Osteocyte (in vitro differentiated cells): ENCODE measurements at regions not wholly inside any gene's neighbourhood (a gene's known extent, or its start where the extent isn't known, plus 50 kb on each side); places are given as distances from the start of the nearest gene placed in this dataset. TPM values are rescaled to one million over a fixed set of nuclear protein-coding genes. Genes with fewer than 3 reads are reported as not detected.
"Not testable (repeated sequence)": the region's sequence is repeated elsewhere in the genome, so short reads cannot be mapped to it uniquely, and the experiment has no call there.

ENCODE experiments used
- DNase-seq: peaks from one replicate; pipeline ENCODE4 v3.0.0; 2021; ENCODE audit warnings: mixed read lengths; ENCODE audit not compliant: unreplicated experiment; ENCODE audit errors: extremely low spot score
- H3K27ac Mint-ChIP-seq: one replicate; pipeline ENCODE4 v1.8.0; 2021; ENCODE audit warnings: mild to moderate bottlenecking, mixed read lengths; ENCODE audit not compliant: unreplicated experiment
- H3K27me3 Mint-ChIP-seq: one replicate; pipeline ENCODE4 v1.8.0; 2021; ENCODE audit warnings: mixed read lengths; ENCODE audit not compliant: unreplicated experiment
- H3K36me3 Mint-ChIP-seq: one replicate; pipeline ENCODE4 v1.8.0; 2021; ENCODE audit warnings: mixed read lengths; ENCODE audit not compliant: unreplicated experiment
- H3K4me1 Mint-ChIP-seq: one replicate; pipeline ENCODE4 v1.8.0; 2021; ENCODE audit warnings: mixed read lengths; ENCODE audit not compliant: unreplicated experiment
- H3K4me3 Mint-ChIP-seq: one replicate; pipeline ENCODE4 v1.8.0; 2021; ENCODE audit warnings: mild to moderate bottlenecking, moderate library complexity, mixed read lengths; ENCODE audit not compliant: unreplicated experiment
- H3K9me3 Mint-ChIP-seq: one replicate; pipeline ENCODE4 v1.8.0; 2021; ENCODE audit warnings: mixed read lengths; ENCODE audit not compliant: unreplicated experiment
- microRNA-seq: library from miRNA; unstranded; fragments of <30 nt; microRNA quantifications from one replicate; pipeline ENCODE4 v1.1.0, GENCODE V29; 2020; ENCODE audit not compliant: unreplicated experiment
- TF ChIP-seq, protein P1 (sequence below): fragments of 200-600 bp; sonication (generic); IDR thresholded peaks from 2 replicates; pipeline ENCODE4 v1.5.0; 2021; ENCODE audit warnings: antibody characterized with exemption, mild to moderate bottlenecking, moderate library complexity

DNA sequence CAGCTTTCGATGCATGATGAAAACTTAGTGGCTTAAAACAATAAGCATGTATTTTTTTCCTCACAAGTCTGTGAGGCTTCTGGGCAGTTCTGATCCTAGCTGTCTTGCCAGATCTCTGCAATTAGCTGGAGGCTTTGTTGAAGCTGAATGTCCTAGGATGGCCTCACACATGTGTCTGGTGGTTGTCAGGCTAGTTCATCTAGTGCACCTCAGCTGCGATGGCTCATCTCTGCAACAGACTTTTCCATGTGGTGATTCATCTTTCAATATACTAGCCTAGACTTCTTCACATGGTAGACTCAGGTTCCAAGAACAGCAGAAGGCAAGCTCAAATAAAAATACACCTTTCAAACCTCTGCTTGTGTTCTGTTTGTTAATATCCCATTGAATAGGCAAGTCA, 66.5 kb upstream of the IL1RAPL1 start:
- no peaks in the 10 kb centered on the region for H3K36me3 Mint-ChIP-seq
- H3K4me3 Mint-ChIP-seq: no peak overlapping the region
- no peaks in the 10 kb centered on the region for H3K27me3 Mint-ChIP-seq
- H3K27ac Mint-ChIP-seq: no peak overlapping the region
- no peaks in the 10 kb centered on the region for H3K4me1 Mint-ChIP-seq
- DNase-seq: no peak
- TF ChIP-seq, protein P1, sequence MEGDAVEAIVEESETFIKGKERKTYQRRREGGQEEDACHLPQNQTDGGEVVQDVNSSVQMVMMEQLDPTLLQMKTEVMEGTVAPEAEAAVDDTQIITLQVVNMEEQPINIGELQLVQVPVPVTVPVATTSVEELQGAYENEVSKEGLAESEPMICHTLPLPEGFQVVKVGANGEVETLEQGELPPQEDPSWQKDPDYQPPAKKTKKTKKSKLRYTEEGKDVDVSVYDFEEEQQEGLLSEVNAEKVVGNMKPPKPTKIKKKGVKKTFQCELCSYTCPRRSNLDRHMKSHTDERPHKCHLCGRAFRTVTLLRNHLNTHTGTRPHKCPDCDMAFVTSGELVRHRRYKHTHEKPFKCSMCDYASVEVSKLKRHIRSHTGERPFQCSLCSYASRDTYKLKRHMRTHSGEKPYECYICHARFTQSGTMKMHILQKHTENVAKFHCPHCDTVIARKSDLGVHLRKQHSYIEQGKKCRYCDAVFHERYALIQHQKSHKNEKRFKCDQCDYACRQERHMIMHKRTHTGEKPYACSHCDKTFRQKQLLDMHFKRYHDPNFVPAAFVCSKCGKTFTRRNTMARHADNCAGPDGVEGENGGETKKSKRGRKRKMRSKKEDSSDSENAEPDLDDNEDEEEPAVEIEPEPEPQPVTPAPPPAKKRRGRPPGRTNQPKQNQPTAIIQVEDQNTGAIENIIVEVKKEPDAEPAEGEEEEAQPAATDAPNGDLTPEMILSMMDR: no peak
- H3K9me3 Mint-ChIP-seq: peaks cover 13% of the 10 kb centered on the region

DNA sequence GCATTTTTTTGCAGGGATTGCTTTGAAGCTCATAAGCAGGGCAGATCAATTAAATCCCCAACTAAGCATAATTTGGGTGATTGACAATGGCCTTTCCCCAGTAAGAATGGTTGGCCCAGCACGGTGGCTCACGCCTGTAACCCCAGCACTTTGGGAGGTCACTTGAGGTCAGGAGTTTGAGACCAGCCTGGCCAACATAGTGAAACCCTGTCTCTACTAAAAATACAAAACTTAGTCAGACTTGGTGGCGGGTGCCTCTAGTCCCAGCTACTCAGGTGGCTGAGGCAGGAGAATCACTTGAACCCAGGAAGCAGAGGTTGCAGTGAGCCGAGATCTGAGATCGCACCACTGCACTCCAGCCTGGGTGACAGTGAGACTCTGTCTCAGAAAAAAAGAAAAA, 58.9 kb upstream of the IL1RAPL1 start:
- H3K27me3 Mint-ChIP-seq, DNase-seq, H3K27ac Mint-ChIP-seq, H3K4me3 Mint-ChIP-seq, H3K36me3 Mint-ChIP-seq, H3K4me1 Mint-ChIP-seq: not testable (repeated sequence)
- H3K9me3 Mint-ChIP-seq: peaks cover 16% of the 10 kb centered on the region

Small RNA genes in the stretch of these regions (microRNA-seq; reads per million reads assigned to microRNA genes)
- not detected for gene MIR6134
